ENCODE measurements at regions not wholly inside any gene's neighbourhood (a gene's known extent, or its start where the extent isn't known, plus 50 kb on each side); places are given as distances from the start of the nearest gene placed in this dataset.

DNA sequence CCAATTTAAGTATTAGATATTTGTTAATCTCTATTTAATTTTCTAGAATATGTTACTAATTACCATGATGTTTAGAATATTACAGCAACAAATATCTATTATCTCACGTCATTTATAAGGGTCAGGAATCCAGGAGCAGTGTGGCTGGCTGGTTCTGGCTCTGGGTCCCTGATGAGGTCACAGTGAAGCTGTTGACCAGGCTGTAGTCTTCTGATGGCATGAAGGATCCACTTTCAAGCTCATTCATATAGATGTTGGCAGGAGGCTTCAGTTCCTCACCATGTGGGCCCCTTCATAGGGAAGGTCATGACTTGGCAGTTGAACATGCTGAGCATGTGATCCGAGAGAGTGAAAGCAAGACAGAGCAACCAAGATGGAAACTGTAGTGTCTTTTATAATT, 375.6 kb downstream of the ATP23 start:
- no peak for TF ChIP-seq YY1 (IDR thresholded peaks at IDR 0.05; ENCODE audit: insufficient read depth, insufficient read length)
- TF ChIP-seq SUZ12 (IDR thresholded peaks at IDR 0.05; ENCODE audit: extremely low read depth, insufficient read depth, insufficient read length): no peak
